Gastrocnemius medialis (tissue), 4 donors: ENCODE measurements at regions not wholly inside any gene's neighbourhood (a gene's known extent, or its start where the extent isn't known, plus 50 kb on each side); places are given as distances from the start of the nearest gene placed in this dataset.

Experiments used
- ATAC-seq, 2 donors: fragments of 150-250 bp; one replicate each; pipeline ENCODE4 v1.9.1; 2016
- DNase-seq, 2 donors: peaks; one replicate each; pipeline ENCODE4 v3.0.0-alpha.2; 2019
- H3K27ac ChIP-seq, 4 donors: fragments of 200-600 bp; sonication (generic); 1 replicate in 1 of 4; 2 replicates in 3 of 4; pipeline ENCODE4 v1.5.1; 2016 to 2018; ENCODE audit warnings: mild to moderate bottlenecking in 2 of 4, moderate library complexity in 1 of 4
- H3K27me3 ChIP-seq, 3 donors: fragments of 200-600 bp; sonication (generic) in 2 of 3; 1 replicate in 1 of 3; 2 replicates in 2 of 3; pipeline versions ENCODE4 v1.5.1 to v1.6.0; 2016 to 2019; ENCODE audit warnings: mild to moderate bottlenecking in 1 of 3, moderate library complexity in 1 of 3
- H3K36me3 ChIP-seq, 2 donors: fragments of 200-600 bp; sonication (generic) in 1 of 2; one replicate each; pipeline ENCODE4 v1.5.1; 2017 to 2018
- H3K4me1 ChIP-seq, 2 donors: fragments of 200-600 bp; sonication (generic) in 1 of 2; one replicate each; pipeline ENCODE4 v1.5.1; 2016 to 2017; ENCODE audit warnings: mild to moderate bottlenecking in 2 of 2
- H3K4me3 ChIP-seq, 4 donors: fragments of 200-600 bp; sonication (generic) in 3 of 4; 1 replicate in 1 of 4; 2 replicates in 3 of 4; pipeline ENCODE4 v1.5.1; 2016 to 2019; ENCODE audit warnings: mild to moderate bottlenecking in 2 of 4
- H3K9me3 ChIP-seq, 3 donors: fragments of 200-600 bp; sonication (generic) in 2 of 3; 1 replicate in 1 of 3; 2 replicates in 2 of 3; pipeline ENCODE4 v1.5.1; 2016 to 2019
- POLR2A ChIP-seq, 2 donors: fragments of 450-650 bp; IDR thresholded peaks; one replicate each; pipeline ENCODE4 v1.6.1; 2017; ENCODE audit warnings: antibody characterized with exemption in 2 of 2, mild to moderate bottlenecking in 2 of 2, moderate library complexity in 2 of 2
- in situ Hi-C, 4 donors: fragments of 200-750 bp; cut with MboI; loops; one replicate each; pipeline versions ENCODE4 v1.15.0 to v1.8.0; 2017; ENCODE audit warnings: low sequenced_read_pairs in 4 of 4
- intact Hi-C: fragments of 100-400 bp; cut with DNase I; formaldehyde crosslinking; loops from one replicate; pipeline ENCODE4 v1.15.1; 2023; ENCODE audit warnings: low total_unique reads
- TF ChIP-seq, protein P1 (sequence below), 5 experiments: fragments of 450-650 bp in 3 of 5; fragments of 200-600 bp in 2 of 5; sonication (generic) in 2 of 5; IDR thresholded peaks in 4 of 5; conservative IDR thresholded peaks in 1 of 5; 1 replicate in 4 of 5; 2 replicates in 1 of 5; pipeline ENCODE4 v1.5.1; 2016 to 2019; ENCODE audit warnings: antibody characterized with exemption in 5 of 5, mild to moderate bottlenecking in 3 of 5, moderate library complexity in 3 of 5

DNA sequence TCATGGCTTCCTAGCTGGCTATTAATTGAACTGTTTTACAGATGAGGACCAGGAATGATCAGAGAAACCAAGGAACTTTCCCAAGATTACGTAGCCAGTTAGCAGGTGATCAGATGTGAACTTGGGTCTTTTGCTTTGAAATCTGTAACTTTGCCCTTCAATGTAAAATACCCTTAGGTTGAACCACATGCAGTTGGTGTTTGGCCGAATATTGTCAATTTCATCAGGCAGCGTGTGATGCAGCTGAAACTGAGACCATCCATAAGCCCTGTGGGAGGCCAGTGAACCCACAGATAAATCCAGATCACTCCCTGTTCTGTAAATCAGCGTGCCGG lies 150.8 kb downstream of the ETS2 start:
- intact Hi-C loops (no loop called here), in situ Hi-C loops (no loop called here)
- ATAC-seq, result no peak
- no peaks in the 10 kb centered on the region for H3K4me1 ChIP-seq
- DNase-seq, result no peak
- no peak for TF ChIP-seq POLR2A (IDR thresholded peaks at IDR 0.05)
- TF ChIP-seq, protein P1, sequence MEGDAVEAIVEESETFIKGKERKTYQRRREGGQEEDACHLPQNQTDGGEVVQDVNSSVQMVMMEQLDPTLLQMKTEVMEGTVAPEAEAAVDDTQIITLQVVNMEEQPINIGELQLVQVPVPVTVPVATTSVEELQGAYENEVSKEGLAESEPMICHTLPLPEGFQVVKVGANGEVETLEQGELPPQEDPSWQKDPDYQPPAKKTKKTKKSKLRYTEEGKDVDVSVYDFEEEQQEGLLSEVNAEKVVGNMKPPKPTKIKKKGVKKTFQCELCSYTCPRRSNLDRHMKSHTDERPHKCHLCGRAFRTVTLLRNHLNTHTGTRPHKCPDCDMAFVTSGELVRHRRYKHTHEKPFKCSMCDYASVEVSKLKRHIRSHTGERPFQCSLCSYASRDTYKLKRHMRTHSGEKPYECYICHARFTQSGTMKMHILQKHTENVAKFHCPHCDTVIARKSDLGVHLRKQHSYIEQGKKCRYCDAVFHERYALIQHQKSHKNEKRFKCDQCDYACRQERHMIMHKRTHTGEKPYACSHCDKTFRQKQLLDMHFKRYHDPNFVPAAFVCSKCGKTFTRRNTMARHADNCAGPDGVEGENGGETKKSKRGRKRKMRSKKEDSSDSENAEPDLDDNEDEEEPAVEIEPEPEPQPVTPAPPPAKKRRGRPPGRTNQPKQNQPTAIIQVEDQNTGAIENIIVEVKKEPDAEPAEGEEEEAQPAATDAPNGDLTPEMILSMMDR (IDR thresholded peaks at IDR 0.05 in 4 of 5, conservative IDR thresholded peaks at IDR 0.05 in 1 of 5), result no peak
- no peaks in the 10 kb centered on the region for H3K36me3 ChIP-seq
- H3K27ac ChIP-seq, result no peak overlapping the region
- no peaks in the 10 kb centered on the region for H3K27me3 ChIP-seq
- H3K9me3 ChIP-seq, result no peaks in the 10 kb centered on the region
- H3K4me3 ChIP-seq, result no peak overlapping the region

DNA sequence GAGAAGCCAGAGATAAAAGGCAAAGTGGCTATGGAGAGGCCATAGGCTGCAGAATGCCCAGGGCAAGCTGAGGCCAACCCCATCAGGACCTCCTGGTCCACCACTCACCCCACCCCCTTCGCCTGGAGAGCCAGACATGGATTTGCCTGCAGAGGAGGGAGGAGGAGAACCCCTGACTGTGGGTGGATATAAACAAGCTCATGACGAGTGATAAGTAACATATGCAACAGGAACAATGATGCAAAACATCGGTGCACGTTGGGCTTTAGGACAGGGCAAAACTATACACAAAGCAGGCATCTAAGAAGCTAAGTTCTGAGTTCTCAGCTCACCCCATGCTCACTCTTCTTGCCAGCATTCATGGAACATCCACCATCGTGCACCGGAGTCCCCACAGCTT lies 150.3 kb downstream of the ETS2 start:
- ATAC-seq (no peak), DNase-seq (no peak)
- Histone ChIP-seq H3K27me3 (no peaks in the 10 kb centered on the region), H3K4me1 (no peaks in the 10 kb centered on the region), H3K4me3 (no peak overlapping the region), H3K36me3 (no peaks in the 10 kb centered on the region), H3K9me3 (no peaks in the 10 kb centered on the region), H3K27ac (no peak overlapping the region)
- TF ChIP-seq, protein P1 (IDR thresholded peaks at IDR 0.05 in 4 of 5, conservative IDR thresholded peaks at IDR 0.05 in 1 of 5), result no peak
- in situ Hi-C loops, result no loop called here
- intact Hi-C loops, result no loop called here

DNA sequence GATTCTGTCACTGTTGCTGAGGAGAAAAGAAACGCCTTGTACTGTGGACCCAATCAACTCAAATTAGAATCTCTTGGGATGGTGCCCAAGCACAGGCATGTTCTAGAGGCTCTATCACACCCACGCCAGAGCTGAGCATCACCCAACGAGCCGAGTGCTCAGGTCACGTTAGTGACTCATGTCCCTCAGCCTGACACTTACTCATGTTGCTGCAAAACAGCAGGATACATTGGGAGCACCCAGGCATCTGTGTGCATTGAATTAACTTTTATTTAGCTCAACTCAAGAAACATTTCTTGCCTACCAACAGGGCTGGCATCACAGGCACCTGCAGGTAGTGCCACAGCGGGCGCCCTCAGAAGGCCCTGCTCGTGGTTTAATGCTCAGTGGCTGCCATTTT lies 149.8 kb downstream of the ETS2 start:
- DNase-seq (no peak), ATAC-seq (peak in 1 of 2 donors; percentile 72)
- in situ Hi-C loops, result no loop called here
- no peak for TF ChIP-seq POLR2A (IDR thresholded peaks at IDR 0.05)
- TF ChIP-seq, protein P1 (IDR thresholded peaks at IDR 0.05 in 4 of 5, conservative IDR thresholded peaks at IDR 0.05 in 1 of 5), result no peak
- intact Hi-C loops, result no loop called here
- Histone ChIP-seq H3K27ac (no peak overlapping the region), H3K9me3 (no peaks in the 10 kb centered on the region), H3K4me1 (no peaks in the 10 kb centered on the region), H3K36me3 (no peaks in the 10 kb centered on the region), H3K4me3 (no peak overlapping the region), H3K27me3 (no peaks in the 10 kb centered on the region)

DNA sequence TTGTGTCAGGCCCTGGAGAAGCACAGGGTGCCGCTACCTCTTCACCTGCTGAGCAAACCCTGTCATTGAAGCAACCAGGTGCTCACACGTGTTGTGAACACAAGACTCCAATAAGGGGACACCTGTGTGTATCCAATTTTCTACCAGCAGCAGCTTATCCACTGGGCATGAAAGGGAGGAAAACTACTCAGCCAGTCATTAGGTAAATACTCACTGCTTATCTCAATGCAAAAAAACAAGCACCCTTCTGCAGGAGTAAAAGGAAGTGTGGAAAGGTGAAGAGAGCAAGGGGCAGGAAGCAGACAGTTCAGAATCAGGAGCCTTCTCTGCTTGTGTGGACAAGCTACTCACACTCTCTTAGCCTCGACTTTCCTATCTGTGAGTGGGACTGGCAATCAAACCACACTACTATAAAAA lies 148.9 kb downstream of the ETS2 start:
- in situ Hi-C loops (no loop called here), intact Hi-C loops (no loop called here)
- no peak overlapping the region for H3K4me3 ChIP-seq
- no peak overlapping the region for H3K27ac ChIP-seq
- no peaks in the 10 kb centered on the region for H3K36me3 ChIP-seq
- DNase-seq (no peak), ATAC-seq (no peak)
- TF ChIP-seq, protein P1 (IDR thresholded peaks at IDR 0.05 in 4 of 5, conservative IDR thresholded peaks at IDR 0.05 in 1 of 5), result no peak
- TF ChIP-seq POLR2A (IDR thresholded peaks at IDR 0.05), result no peak
- H3K27me3 ChIP-seq, result no peaks in the 10 kb centered on the region
- H3K4me1 ChIP-seq, result no peaks in the 10 kb centered on the region
- H3K9me3 ChIP-seq, result no peaks in the 10 kb centered on the region

DNA sequence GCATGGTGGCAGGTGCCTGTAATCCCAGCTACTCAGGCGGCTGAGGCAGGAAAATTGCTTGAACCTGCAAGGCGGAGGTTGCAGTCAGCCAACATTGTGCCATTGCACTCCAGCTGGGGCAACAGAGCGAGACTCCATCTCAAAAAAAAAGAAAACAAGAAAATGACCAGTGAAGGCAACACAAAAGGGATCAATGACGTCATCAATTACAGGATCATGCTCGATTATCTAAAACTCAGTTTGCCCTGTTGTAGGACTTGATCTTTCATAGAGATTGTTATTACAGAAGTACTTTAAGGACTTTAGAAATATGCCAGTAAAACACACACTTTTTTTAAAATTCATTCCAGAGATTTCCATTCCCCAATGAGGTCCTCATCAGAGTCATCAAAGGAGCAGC lies 147.8 kb downstream of the ETS2 start:
- Histone ChIP-seq H3K27ac (no peak overlapping the region), H3K4me3 (no peak overlapping the region), H3K27me3 (no peaks in the 10 kb centered on the region), H3K9me3 (no peaks in the 10 kb centered on the region), H3K36me3 (no peaks in the 10 kb centered on the region), H3K4me1 (no peaks in the 10 kb centered on the region)
- DNase-seq (no peak), ATAC-seq (no peak)
- TF ChIP-seq, protein P1 (IDR thresholded peaks at IDR 0.05 in 4 of 5, conservative IDR thresholded peaks at IDR 0.05 in 1 of 5), result no peak
- TF ChIP-seq POLR2A (IDR thresholded peaks at IDR 0.05), result no peak
- in situ Hi-C loops, result no loop called here
- intact Hi-C loops, result no loop called here
